ENCODE measurements at regions not wholly inside any gene's neighbourhood (a gene's known extent, or its start where the extent isn't known, plus 50 kb on each side); places are given as distances from the start of the nearest gene placed in this dataset.

DNA sequence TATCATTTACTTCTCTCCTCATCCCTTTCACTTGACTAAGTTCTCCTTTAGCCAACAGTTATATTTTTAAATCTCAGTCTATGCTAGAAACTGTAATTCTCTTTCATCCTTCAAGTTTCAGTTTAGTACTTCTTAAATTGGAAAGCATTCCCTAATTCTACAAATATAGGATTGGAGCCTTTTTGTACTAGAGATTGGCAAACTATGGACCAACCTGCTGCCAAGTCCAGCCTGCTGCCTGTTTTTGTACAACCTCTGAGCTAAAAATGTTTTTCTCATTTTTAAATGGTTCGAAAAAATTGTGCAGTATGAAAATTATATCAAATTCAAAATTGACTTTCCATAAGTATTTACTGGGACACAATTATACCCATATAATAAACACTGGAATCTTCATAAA lies 1381.5 kb upstream of the SPRY2 start:
- SMC1A ChIA-PET (ENCODE audit: uncharacterized antibody, unreplicated experiment), result interaction anchor here (1.1 to 1.5 kb wide), 2 partner anchors 10 to 11 kb away, joined by 3 to 5 read pairs; no protein-coding TSS in a partner anchor

More for the DNA sequence above, 1381.5 kb upstream of the SPRY2 start:
- no peak for DNase-seq (ENCODE audit: low read depth, low spot score)
- CTCF ChIA-PET, result interaction anchor here (1.1 kb wide), 1 partner anchor 19 kb away, joined by 3 read pairs; no protein-coding TSS in a partner anchor
- Histone ChIP-seq H3K4me2 (ENCODE audit: control insufficient read depth, insufficient read depth) (no peak overlapping the region), H3K9ac (ENCODE audit: control insufficient read depth, insufficient read depth, low read length) (no peak overlapping the region), H3K27ac (ENCODE audit: control insufficient read depth, insufficient read depth) (no peak overlapping the region), H2AFZ (ENCODE audit: control insufficient read depth, low read depth, low read length) (no peak overlapping the region), H3K9me3 (replicated peaks; ENCODE audit: control insufficient read depth, insufficient read depth, low read length) (no peaks in the 10 kb centered on the region; the same call in 2 of the 3 replicates), H3K4me1 (ENCODE audit: control insufficient read depth, insufficient read depth, low read length) (no peaks in the 10 kb centered on the region), H3K27me3 (replicated peaks in 1 of 2; ENCODE audit: control insufficient read depth in 2 of 2, insufficient read depth in 2 of 2, low read length in 1 of 2) (no peaks in the 10 kb centered on the region), H3K36me3 (ENCODE audit: control insufficient read depth in 2 of 2, insufficient read depth in 2 of 2, low read length in 1 of 2) (no peaks in the 10 kb centered on the region), H4K20me1 (ENCODE audit: control insufficient read depth, insufficient read depth) (no peaks in the 10 kb centered on the region), H3K4me3 (no peak overlapping the region), H3K79me2 (ENCODE audit: control insufficient read depth, insufficient read depth, low read length) (no peaks in the 10 kb centered on the region)
- intact Hi-C loops (cut with micrococcal nuclease; ENCODE audit: unreplicated experiment), result no loop called here
- ATAC-seq, result no peak
- in situ Hi-C loops (cut with MboI), result no loop called here
- POLR2A ChIA-PET, result no interaction called here
- 0% methylated on average over 1 of the region's 1 CpG for WGBS (ENCODE audit: insufficient coverage, insufficient replicate concordance, low lambda C conversion rate, missing lambda C conversion rate)
- TF ChIP-seq HCFC1 (IDR thresholded peaks at IDR 0.05; ENCODE audit: low read length), result no peak
- no peak for TF ChIP-seq STAT3 (IDR thresholded peaks at IDR 0.05; ENCODE audit: low read depth, low read length)
- no peak for TF ChIP-seq PAX5 (IDR thresholded peaks at IDR 0.05; ENCODE audit: borderline replicate concordance, low read depth, low read length)
- TF ChIP-seq RBBP5 (conservative IDR thresholded peaks at IDR 0.05), result no peak
- no peak for TF ChIP-seq IKZF2 (IDR thresholded peaks at IDR 0.05)
- no peak for TF ChIP-seq ZNF207 (IDR thresholded peaks at IDR 0.05; ENCODE audit: borderline replicate concordance)
- TF ChIP-seq, protein P1, sequence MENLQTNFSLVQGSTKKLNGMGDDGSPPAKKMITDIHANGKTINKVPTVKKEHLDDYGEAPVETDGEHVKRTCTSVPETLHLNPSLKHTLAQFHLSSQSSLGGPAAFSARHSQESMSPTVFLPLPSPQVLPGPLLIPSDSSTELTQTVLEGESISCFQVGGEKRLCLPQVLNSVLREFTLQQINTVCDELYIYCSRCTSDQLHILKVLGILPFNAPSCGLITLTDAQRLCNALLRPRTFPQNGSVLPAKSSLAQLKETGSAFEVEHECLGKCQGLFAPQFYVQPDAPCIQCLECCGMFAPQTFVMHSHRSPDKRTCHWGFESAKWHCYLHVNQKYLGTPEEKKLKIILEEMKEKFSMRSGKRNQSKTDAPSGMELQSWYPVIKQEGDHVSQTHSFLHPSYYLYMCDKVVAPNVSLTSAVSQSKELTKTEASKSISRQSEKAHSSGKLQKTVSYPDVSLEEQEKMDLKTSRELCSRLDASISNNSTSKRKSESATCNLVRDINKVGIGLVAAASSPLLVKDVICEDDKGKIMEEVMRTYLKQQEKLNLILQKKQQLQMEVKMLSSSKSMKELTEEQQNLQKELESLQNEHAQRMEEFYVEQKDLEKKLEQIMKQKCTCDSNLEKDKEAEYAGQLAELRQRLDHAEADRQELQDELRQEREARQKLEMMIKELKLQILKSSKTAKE (IDR thresholded peaks at IDR 0.05; ENCODE audit: low read depth, poor library complexity, severe bottlenecking), result no peak
- TF ChIP-seq E2F8 (IDR thresholded peaks at IDR 0.05; ENCODE audit: low read depth, partially characterized antibody), result no peak
- no peak for TF ChIP-seq RCOR1 (conservative IDR thresholded peaks at IDR 0.05; ENCODE audit: low read depth, low read length)
- TF ChIP-seq EGR1 (IDR thresholded peaks at IDR 0.05; ENCODE audit: borderline replicate concordance in 1 of 2, low read depth in 2 of 2, low read length in 2 of 2), result no peak
- TF ChIP-seq NRF1 (conservative IDR thresholded peaks at IDR 0.05; ENCODE audit: low read depth, low read length), result no peak
- TF ChIP-seq MTA3 (IDR thresholded peaks at IDR 0.05; ENCODE audit: borderline replicate concordance, low read length), result no peak
- TF ChIP-seq SMAD1 (IDR thresholded peaks at IDR 0.05; ENCODE audit: low read depth, partially characterized antibody), result no peak
- no peak for TF ChIP-seq NFYA (IDR thresholded peaks at IDR 0.05; ENCODE audit: borderline replicate concordance, low read depth, low read length)
- TF ChIP-seq, protein P2, sequence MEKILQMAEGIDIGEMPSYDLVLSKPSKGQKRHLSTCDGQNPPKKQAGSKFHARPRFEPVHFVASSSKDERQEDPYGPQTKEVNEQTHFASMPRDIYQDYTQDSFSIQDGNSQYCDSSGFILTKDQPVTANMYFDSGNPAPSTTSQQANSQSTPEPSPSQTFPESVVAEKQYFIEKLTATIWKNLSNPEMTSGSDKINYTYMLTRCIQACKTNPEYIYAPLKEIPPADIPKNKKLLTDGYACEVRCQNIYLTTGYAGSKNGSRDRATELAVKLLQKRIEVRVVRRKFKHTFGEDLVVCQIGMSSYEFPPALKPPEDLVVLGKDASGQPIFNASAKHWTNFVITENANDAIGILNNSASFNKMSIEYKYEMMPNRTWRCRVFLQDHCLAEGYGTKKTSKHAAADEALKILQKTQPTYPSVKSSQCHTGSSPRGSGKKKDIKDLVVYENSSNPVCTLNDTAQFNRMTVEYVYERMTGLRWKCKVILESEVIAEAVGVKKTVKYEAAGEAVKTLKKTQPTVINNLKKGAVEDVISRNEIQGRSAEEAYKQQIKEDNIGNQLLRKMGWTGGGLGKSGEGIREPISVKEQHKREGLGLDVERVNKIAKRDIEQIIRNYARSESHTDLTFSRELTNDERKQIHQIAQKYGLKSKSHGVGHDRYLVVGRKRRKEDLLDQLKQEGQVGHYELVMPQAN (conservative IDR thresholded peaks at IDR 0.05), result no peak
- TF ChIP-seq SRF (IDR thresholded peaks at IDR 0.05; ENCODE audit: low read depth in 2 of 2, low read length in 2 of 2), result no peak
- no peak for FAIRE-seq
- BruUV-seq (replicated peaks), result no TSS peak
- RAD21 ChIA-PET (ENCODE audit: unreplicated experiment), result no interaction called here

Measured in GM12878 (cell line).